Spleen (tissue), 7 donors: ENCODE measurements at regions not wholly inside any gene's neighbourhood (a gene's known extent, or its start where the extent isn't known, plus 50 kb on each side); places are given as distances from the start of the nearest gene placed in this dataset.
"Not testable (repeated sequence)": the region's sequence is repeated elsewhere in the genome, so short reads cannot be mapped to it uniquely, and the experiment has no call there.

Experiments used
- CTCF ChIP-seq, 11 experiments: fragments of 200-600 bp in 7 of 11; fragments of 450-650 bp in 4 of 11; sonication (generic) in 4 of 11; IDR thresholded peaks in 8 of 11; conservative IDR thresholded peaks in 3 of 11; 1 replicate in 7 of 11; 2 replicates in 4 of 11; pipeline versions ENCODE4 v1.4.0 to v1.8.0; 2016 to 2021; ENCODE audit warnings: antibody characterized with exemption in 11 of 11, inconsistent platforms in 4 of 11, mild to moderate bottlenecking in 1 of 11
- POLR2A ChIP-seq, 3 donors: fragments of 450-650 bp; IDR thresholded peaks; one replicate each; pipeline ENCODE4 v1.5.1; 2017; ENCODE audit warnings: antibody characterized with exemption in 3 of 3, mild to moderate bottlenecking in 1 of 3
- POLR2AphosphoS5 ChIP-seq, 3 donors: sonication (generic); formaldehyde crosslinking; IDR thresholded peaks; one replicate each; pipeline ENCODE4 v1.5.1; 2017; ENCODE audit warnings: antibody characterized with exemption in 3 of 3
- donor health status: DM: no; HTN: no; CAD: no; lungs with moderate emphysema.
- donor health status: DM: no; HTN: no; CAD: no.
- donor health status: DM: no; HTN: no; CAD: no.

DNA sequence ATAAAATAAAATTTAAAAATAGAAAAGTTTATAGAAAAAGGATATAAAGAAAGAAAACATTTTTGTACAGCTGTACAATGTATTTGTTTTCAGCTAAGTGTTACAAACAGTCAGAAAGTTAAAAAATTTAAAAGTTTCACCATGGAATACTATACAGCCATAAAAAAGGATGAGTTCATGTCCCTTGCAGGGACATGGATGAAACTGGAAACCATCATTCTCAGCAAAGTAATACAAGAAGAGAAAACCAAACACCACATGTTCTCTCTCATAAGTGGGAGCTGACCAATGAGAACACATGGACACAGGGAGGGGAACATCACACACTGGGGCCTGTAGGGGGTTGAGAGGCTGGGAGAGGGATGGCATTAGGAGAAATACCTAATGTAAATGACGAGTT is 229.9 kb upstream of the MCHR2 start:
- not testable (repeated sequence) for TF ChIP-seq POLR2AphosphoS5 (IDR thresholded peaks at IDR 0.05); CTCF (IDR thresholded peaks at IDR 0.05 in 8 of 11, conservative IDR thresholded peaks at IDR 0.05 in 3 of 11); POLR2A (IDR thresholded peaks at IDR 0.05)
